Nephron (organoid): ENCODE measurements at regions not wholly inside any gene's neighbourhood (a gene's known extent, or its start where the extent isn't known, plus 50 kb on each side); places are given as distances from the start of the nearest gene placed in this dataset.

Experiments
- H3K27ac Mint-ChIP-seq, 3 experiments: 2 replicates each; pipeline ENCODE4 v1.8.0; 2020; ENCODE audit warnings: mixed read lengths in 3 of 3, mild to moderate bottlenecking in 2 of 3, moderate library complexity in 1 of 3
- H3K27me3 Mint-ChIP-seq: 2 replicates; pipeline ENCODE4 v1.8.0; 2021; ENCODE audit warnings: low read depth, mild to moderate bottlenecking, moderate library complexity, mixed read lengths
- H3K36me3 Mint-ChIP-seq: 2 replicates; pipeline ENCODE4 v1.8.0; 2020; ENCODE audit warnings: low read depth, mixed read lengths
- H3K4me1 Mint-ChIP-seq: 2 replicates; pipeline ENCODE4 v1.8.0; 2020; ENCODE audit warnings: mixed read lengths
- H3K4me3 Mint-ChIP-seq, 3 experiments: 2 replicates each; pipeline ENCODE4 v1.8.0; 2020; ENCODE audit warnings: mild to moderate bottlenecking in 3 of 3, mixed read lengths in 3 of 3, moderate library complexity in 2 of 3
- H3K9me3 Mint-ChIP-seq: 2 replicates; pipeline ENCODE4 v1.8.0; 2020; ENCODE audit warnings: mixed read lengths
- CTCF ChIP-seq, 3 experiments: fragments of 200-600 bp; sonication (generic); IDR thresholded peaks; one replicate each; pipeline ENCODE4 v1.5.0; 2021; ENCODE audit warnings: antibody characterized with exemption in 3 of 3; ENCODE audit not compliant: unreplicated experiment in 3 of 3

GRCh38 chr6:157767775-157768156, 55.3 kb upstream of the SNX9 start:
- Mint-ChIP-seq H3K4me1 (peaks cover 20% of the 10 kb centered on the region), H3K27ac (peak overlapping the region in 2 of 3 experiments; percentile 55 to 90), H3K4me3 (no peak overlapping the region), H3K36me3 (no peaks in the 10 kb centered on the region), H3K27me3 (peaks cover 7% of the 10 kb centered on the region), H3K9me3 (no peaks in the 10 kb centered on the region)
- no peak for TF ChIP-seq CTCF (IDR thresholded peaks at IDR 0.05; ENCODE audit: unreplicated experiment in 3 of 3)

- Mint-ChIP-seq H3K36me3 (peaks cover 1% of the 10 kb centered on the region), H3K27ac (peak overlapping the region in 2 of 3 experiments; percentile 55 to 90), H3K27me3 (peaks cover 7% of the 10 kb centered on the region), H3K4me1 (peaks cover 22% of the 10 kb centered on the region), H3K4me3 (no peak overlapping the region), H3K9me3 (peaks cover 1% of the 10 kb centered on the region)
- no peak for TF ChIP-seq CTCF (IDR thresholded peaks at IDR 0.05; ENCODE audit: unreplicated experiment in 3 of 3)
Observed at GRCh38 chr6:157768304-157768703, 54.7 kb upstream of the SNX9 start.

GRCh38 chr6:157768863-157769551, 54.0 kb upstream of the SNX9 start:
- Mint-ChIP-seq H3K9me3 (peaks cover 8% of the 10 kb centered on the region), H3K27me3 (peaks cover 7% of the 10 kb centered on the region), H3K36me3 (peaks cover 6% of the 10 kb centered on the region), H3K4me1 (peaks cover 16% of the 10 kb centered on the region), H3K27ac (peak overlapping the region in 2 of 3 experiments; percentile 83 to 90), H3K4me3 (no peak overlapping the region)
- no peak for TF ChIP-seq CTCF (IDR thresholded peaks at IDR 0.05; ENCODE audit: unreplicated experiment in 3 of 3)

- Mint-ChIP-seq H3K9me3 (peaks cover 8% of the 10 kb centered on the region), H3K27ac (peak overlapping the region; percentile 56 to 83 (median 79)), H3K36me3 (peaks cover 6% of the 10 kb centered on the region), H3K27me3 (peaks cover 7% of the 10 kb centered on the region), H3K4me3 (no peak overlapping the region), H3K4me1 (peaks cover 7% of the 10 kb centered on the region)
- TF ChIP-seq CTCF (IDR thresholded peaks at IDR 0.05; ENCODE audit: unreplicated experiment in 3 of 3) = no peak
Observed at GRCh38 chr6:157769776-157770426, 53.1 kb upstream of the SNX9 start.

GRCh38 chr6:157770946-157771345, 52.1 kb upstream of the SNX9 start:
- Mint-ChIP-seq H3K27me3 (peaks cover 7% of the 10 kb centered on the region), H3K27ac (no peak overlapping the region), H3K4me1 (peaks cover 5% of the 10 kb centered on the region), H3K4me3 (no peak overlapping the region), H3K9me3 (peaks cover 8% of the 10 kb centered on the region), H3K36me3 (peaks cover 6% of the 10 kb centered on the region)
- TF ChIP-seq CTCF (IDR thresholded peaks at IDR 0.05; ENCODE audit: unreplicated experiment in 3 of 3) = no peak
